ENCODE measurements at regions not wholly inside any gene's neighbourhood (a gene's known extent, or its start where the extent isn't known, plus 50 kb on each side); places are given as distances from the start of the nearest gene placed in this dataset.

- Histone ChIP-seq H3K4me1 (no peaks in the 10 kb centered on the region), H3K4me3 (no peak overlapping the region), H3K36me3 (no peaks in the 10 kb centered on the region), H3K27ac (no peak overlapping the region), H3K27me3 (replicated peaks in 1 of 7) (no peaks in the 10 kb centered on the region), H3K9me3 (peaks cover 0 to 42% (median 19%) of the 10 kb centered on the region in 8 donors)
- intact Hi-C loops (cut with DNase I; ENCODE audit: low total_unique reads): no loop called here
- 92 to 100% (median 96%) methylated on average over 1 of the region's 1 CpG for WGBS, 5 donors
- DNase-seq: no peak
- TF ChIP-seq POLR2A (IDR thresholded peaks at IDR 0.05) (no peak), POLR2AphosphoS5 (IDR thresholded peaks at IDR 0.05) (no peak), CTCF (IDR thresholded peaks at IDR 0.05 in 8 of 11, conservative IDR thresholded peaks at IDR 0.05 in 3 of 11) (no peak)
Observed at GRCh38 chr4:38292529-38292928, 332.3 kb downstream of the PTTG2 start.

- Histone ChIP-seq H3K4me1 (no peaks in the 10 kb centered on the region), H3K4me3 (no peak overlapping the region), H3K9me3 (peaks cover 0 to 59% (median 35%) of the 10 kb centered on the region in 8 donors), H3K27ac (no peak overlapping the region), H3K36me3 (no peaks in the 10 kb centered on the region), H3K27me3 (replicated peaks in 1 of 7) (no peaks in the 10 kb centered on the region)
- 83 to 97% (median 95%) methylated on average over 1 of the region's 1 CpG for WGBS, 5 donors
- TF ChIP-seq POLR2A (IDR thresholded peaks at IDR 0.05) (no peak), CTCF (IDR thresholded peaks at IDR 0.05 in 8 of 11, conservative IDR thresholded peaks at IDR 0.05 in 3 of 11) (no peak), POLR2AphosphoS5 (IDR thresholded peaks at IDR 0.05) (no peak)
- DNase-seq: no peak
- intact Hi-C loops (cut with DNase I; ENCODE audit: low total_unique reads): no loop called here
Observed at GRCh38 chr4:38294238-38294637, 334.0 kb downstream of the PTTG2 start.

GRCh38 chr4:38297061-38297460, 336.9 kb downstream of the PTTG2 start:
- TF ChIP-seq CTCF (IDR thresholded peaks at IDR 0.05 in 8 of 11, conservative IDR thresholded peaks at IDR 0.05 in 3 of 11) (no peak), POLR2AphosphoS5 (IDR thresholded peaks at IDR 0.05) (no peak), POLR2A (IDR thresholded peaks at IDR 0.05) (no peak)
- no peak overlapping the region for H3K27ac ChIP-seq
- H3K36me3 ChIP-seq: no peaks in the 10 kb centered on the region
- no peak overlapping the region for H3K4me3 ChIP-seq
- H3K9me3 ChIP-seq: peaks cover 0 to 87% (median 58%) of the 10 kb centered on the region in 8 donors
- H3K4me1 ChIP-seq: no peaks in the 10 kb centered on the region
- H3K27me3 ChIP-seq (replicated peaks in 1 of 7): no peaks in the 10 kb centered on the region
- no peak for DNase-seq
- intact Hi-C loops (cut with DNase I; ENCODE audit: low total_unique reads): no loop called here
- 91 to 95% (median 95%) methylated on average over 3 of the region's 3 CpGs for WGBS, 5 donors

DNA sequence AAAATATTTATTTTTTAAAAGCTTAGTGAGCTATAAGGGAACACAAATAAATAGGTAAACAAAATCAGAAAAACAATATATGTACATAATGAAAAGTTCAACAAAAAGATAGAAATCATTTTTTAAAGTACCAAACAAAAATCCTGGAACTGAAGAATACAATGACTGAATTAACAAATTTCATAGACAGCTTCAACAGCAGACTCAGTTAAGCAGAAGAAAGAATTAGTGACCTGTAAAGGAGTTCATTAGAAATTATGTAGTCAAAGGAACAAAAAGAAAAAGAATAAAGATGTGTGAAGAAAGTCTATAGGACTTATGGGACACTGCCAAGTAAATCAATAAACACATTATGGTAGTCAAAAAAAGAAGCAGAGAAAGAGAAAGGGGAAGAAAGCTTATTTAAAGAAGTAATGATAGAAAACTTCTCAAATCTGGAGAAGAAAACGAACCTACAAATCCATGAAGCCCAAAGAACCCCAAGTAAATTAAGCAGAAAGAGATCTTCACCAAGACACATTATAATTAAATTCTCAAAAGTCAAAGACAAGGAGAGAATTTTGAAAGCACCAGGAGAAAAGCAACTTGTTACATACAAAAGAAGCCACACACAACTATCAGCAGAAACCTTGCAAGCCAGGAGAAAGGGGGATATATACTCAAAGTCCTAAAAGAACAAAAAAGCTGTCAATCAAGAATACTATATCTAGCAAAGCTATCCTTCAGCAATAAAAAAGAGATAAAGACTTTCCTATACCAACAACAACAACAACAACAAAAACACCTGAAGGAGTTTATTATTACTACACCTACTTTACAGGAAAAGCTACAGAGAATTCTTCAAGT, 338.9 kb downstream of the PTTG2 start:
- Histone ChIP-seq H3K9me3 (peaks cover 0 to 90% (median 62%) of the 10 kb centered on the region in 8 donors), H3K27me3 (replicated peaks in 1 of 7) (no peaks in the 10 kb centered on the region), H3K4me1 (no peaks in the 10 kb centered on the region), H3K27ac (no peak overlapping the region), H3K4me3 (no peak overlapping the region), H3K36me3 (no peaks in the 10 kb centered on the region)
- TF ChIP-seq CTCF (IDR thresholded peaks at IDR 0.05 in 8 of 11, conservative IDR thresholded peaks at IDR 0.05 in 3 of 11) (no peak), POLR2A (IDR thresholded peaks at IDR 0.05) (no peak), POLR2AphosphoS5 (IDR thresholded peaks at IDR 0.05) (no peak)
- no peak for DNase-seq
- intact Hi-C loops (cut with DNase I; ENCODE audit: low total_unique reads): no loop called here
- 59 to 96% (median 82%) methylated on average over 1 of the region's 1 CpG for WGBS, 5 donors

Data from spleen (tissue), 11 donors.